Nephron progenitor cell (in vitro differentiated cells): ENCODE measurements at regions not wholly inside any gene's neighbourhood (a gene's known extent, or its start where the extent isn't known, plus 50 kb on each side); places are given as distances from the start of the nearest gene placed in this dataset.

Experiments used
- DNase-seq: peaks from one replicate; pipeline ENCODE4 v3.0.0; 2021
- H3K27ac Mint-ChIP-seq: 2 replicates; pipeline ENCODE4 v1.8.0; 2021; ENCODE audit warnings: mild to moderate bottlenecking, moderate library complexity, mixed read lengths
- H3K27me3 Mint-ChIP-seq: 2 replicates; pipeline ENCODE4 v1.8.0; 2021; ENCODE audit warnings: mild to moderate bottlenecking, low read depth, mixed read lengths; ENCODE audit not compliant: poor library complexity
- H3K36me3 Mint-ChIP-seq: 2 replicates; pipeline ENCODE4 v1.8.0; 2021; ENCODE audit warnings: low read depth, mixed read lengths
- H3K4me1 Mint-ChIP-seq: 2 replicates; pipeline ENCODE4 v1.8.0; 2021; ENCODE audit warnings: mixed read lengths
- H3K4me3 Mint-ChIP-seq: 2 replicates; pipeline ENCODE4 v1.8.0; 2021; ENCODE audit warnings: mild to moderate bottlenecking, moderate library complexity, mixed read lengths
- H3K9me3 Mint-ChIP-seq: 2 replicates; pipeline ENCODE4 v1.8.0; 2021; ENCODE audit warnings: mild to moderate bottlenecking, moderate library complexity, mixed read lengths
- TF ChIP-seq, protein P1 (sequence below): fragments of 200-600 bp; sonication (generic); IDR thresholded peaks from 2 replicates; pipeline ENCODE4 v1.5.0; 2021; ENCODE audit warnings: antibody characterized with exemption

DNA sequence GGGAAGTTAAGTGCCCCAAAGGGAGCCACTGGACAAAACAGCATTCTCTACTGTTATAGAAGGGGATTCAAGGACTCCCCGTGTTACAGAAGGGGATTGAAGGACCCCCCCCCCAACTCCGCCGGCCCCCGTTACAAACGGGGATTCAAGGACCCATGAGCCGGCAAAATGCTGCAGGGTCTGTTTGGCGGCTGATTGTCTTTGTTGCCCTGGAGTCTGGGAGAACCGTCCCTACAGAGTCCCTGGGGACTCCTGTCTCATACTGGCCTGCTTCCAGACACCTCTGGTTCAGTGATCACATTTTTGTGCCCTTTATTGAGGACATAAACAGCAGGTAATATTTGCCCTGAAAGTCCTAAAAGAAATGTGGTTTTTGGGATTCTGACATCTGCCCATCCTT, 96.4 kb downstream of the SYF2 start:
- Mint-ChIP-seq H3K36me3 (no peaks in the 10 kb centered on the region), H3K4me1 (peaks cover 17% of the 10 kb centered on the region), H3K27ac (no peak overlapping the region), H3K27me3 (peaks cover 65% of the 10 kb centered on the region), H3K4me3 (no peak overlapping the region), H3K9me3 (no peaks in the 10 kb centered on the region)
- TF ChIP-seq, protein P1, sequence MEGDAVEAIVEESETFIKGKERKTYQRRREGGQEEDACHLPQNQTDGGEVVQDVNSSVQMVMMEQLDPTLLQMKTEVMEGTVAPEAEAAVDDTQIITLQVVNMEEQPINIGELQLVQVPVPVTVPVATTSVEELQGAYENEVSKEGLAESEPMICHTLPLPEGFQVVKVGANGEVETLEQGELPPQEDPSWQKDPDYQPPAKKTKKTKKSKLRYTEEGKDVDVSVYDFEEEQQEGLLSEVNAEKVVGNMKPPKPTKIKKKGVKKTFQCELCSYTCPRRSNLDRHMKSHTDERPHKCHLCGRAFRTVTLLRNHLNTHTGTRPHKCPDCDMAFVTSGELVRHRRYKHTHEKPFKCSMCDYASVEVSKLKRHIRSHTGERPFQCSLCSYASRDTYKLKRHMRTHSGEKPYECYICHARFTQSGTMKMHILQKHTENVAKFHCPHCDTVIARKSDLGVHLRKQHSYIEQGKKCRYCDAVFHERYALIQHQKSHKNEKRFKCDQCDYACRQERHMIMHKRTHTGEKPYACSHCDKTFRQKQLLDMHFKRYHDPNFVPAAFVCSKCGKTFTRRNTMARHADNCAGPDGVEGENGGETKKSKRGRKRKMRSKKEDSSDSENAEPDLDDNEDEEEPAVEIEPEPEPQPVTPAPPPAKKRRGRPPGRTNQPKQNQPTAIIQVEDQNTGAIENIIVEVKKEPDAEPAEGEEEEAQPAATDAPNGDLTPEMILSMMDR = no peak
- no peak for DNase-seq

DNA sequence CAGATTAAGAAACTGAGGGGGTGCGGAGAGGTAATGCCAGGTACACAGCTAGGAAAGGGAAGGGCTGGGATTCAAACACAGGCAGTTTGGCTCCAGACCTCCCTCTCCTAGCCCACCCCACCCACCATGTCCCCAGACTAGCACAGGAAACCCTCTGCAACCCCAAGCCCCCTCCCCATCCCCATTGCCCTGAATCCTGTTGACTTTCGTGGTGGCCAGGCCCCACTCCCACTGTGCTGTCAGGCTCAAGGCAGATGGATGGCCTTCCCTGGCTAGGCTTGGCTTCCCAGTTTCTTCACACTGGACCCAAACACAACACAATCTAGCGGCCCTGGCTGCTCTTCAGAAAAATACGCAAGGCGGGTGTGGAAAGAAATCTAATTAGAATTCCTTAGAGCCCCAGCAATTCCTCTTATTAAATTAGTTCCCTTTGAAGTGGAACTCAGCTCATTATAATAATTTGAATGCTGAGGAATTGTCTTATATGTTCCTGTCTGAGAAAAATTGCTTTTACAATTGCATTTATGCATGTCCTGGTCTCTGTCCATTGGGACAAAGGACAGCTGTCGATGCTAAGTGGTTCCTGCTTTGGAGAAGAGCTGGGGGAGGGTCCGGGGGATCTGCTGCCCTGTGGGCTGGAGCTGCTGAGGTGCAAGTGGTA, 97.4 kb downstream of the SYF2 start:
- Mint-ChIP-seq H3K4me1 (peaks cover 12% of the 10 kb centered on the region), H3K4me3 (no peak overlapping the region), H3K36me3 (no peaks in the 10 kb centered on the region), H3K9me3 (no peaks in the 10 kb centered on the region), H3K27me3 (peaks cover 66% of the 10 kb centered on the region), H3K27ac (no peak overlapping the region)
- TF ChIP-seq, protein P1 = no peak
- no peak for DNase-seq

DNA sequence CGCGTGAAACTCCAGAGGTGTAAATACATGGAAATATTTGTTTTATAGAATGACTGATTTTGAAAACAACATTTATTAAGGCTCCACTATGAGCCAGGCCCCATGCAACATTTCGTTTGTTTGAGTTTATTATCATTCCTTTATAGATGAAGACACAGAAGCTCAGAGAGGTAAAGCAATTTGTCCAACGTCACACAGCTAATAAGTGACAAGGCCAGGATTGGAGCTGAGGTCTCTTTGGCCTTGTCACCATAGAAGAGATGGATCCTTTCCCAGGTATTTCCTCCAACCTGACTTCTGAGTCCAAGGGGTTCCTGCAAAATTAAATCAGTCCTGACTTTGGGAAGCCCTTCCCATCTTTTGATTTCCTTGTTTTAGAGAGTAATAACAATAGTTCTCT, 98.0 kb downstream of the SYF2 start:
- H3K4me3 Mint-ChIP-seq = no peak overlapping the region
- DNase-seq = no peak
- no peaks in the 10 kb centered on the region for H3K36me3 Mint-ChIP-seq
- peaks cover 11% of the 10 kb centered on the region for H3K4me1 Mint-ChIP-seq
- no peak overlapping the region for H3K27ac Mint-ChIP-seq
- TF ChIP-seq, protein P1 = no peak
- H3K27me3 Mint-ChIP-seq = peaks cover 65% of the 10 kb centered on the region
- no peaks in the 10 kb centered on the region for H3K9me3 Mint-ChIP-seq

DNA sequence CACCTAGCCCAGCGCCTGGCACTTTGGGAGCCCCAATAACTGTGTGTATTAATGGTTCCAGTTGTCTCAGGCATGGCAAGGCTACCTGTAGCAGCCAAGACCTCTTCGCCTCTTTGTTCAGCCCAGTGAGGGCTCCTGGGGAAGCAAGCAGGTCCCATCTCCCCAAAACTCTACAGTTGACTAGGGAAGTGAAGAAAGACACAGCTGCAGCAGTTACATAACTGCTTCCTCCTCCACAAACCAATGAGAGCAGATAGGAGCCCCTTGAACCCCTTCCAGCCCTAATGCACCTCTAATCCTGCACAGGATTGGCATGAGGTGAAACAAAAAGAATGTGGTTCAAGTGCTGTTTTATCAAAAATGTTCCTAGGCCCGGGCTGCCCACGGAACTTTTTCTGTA, 100.5 kb downstream of the SYF2 start:
- Mint-ChIP-seq H3K4me3 (no peak overlapping the region), H3K4me1 (peaks cover 11% of the 10 kb centered on the region), H3K27ac (no peak overlapping the region), H3K36me3 (no peaks in the 10 kb centered on the region), H3K27me3 (peaks cover 65% of the 10 kb centered on the region), H3K9me3 (no peaks in the 10 kb centered on the region)
- DNase-seq = no peak
- TF ChIP-seq, protein P1 = no peak

DNA sequence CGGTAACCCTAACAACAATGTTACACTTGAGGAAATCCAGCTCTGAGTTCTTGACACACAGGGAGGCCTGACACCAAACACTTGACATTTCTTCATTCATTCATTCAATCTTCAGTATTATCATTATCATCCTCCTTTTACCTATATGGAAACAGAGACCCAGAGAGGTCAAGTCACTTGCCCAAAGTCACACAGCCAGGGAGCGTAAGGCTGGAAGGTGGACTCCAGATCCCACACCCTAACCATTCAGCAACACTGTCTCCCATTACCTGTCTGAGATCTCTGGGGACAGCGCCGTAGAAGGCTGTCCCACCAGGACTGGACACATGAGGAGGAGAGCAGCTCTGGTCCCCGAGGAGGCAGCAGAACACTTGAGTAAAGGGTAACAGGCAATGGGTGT, 101.4 kb downstream of the SYF2 start:
- H3K36me3 Mint-ChIP-seq = no peaks in the 10 kb centered on the region
- TF ChIP-seq, protein P1 = no peak
- peaks cover 8% of the 10 kb centered on the region for H3K4me1 Mint-ChIP-seq
- no peak overlapping the region for H3K27ac Mint-ChIP-seq
- H3K9me3 Mint-ChIP-seq = peaks cover 8% of the 10 kb centered on the region
- peaks cover 70% of the 10 kb centered on the region for H3K27me3 Mint-ChIP-seq
- H3K4me3 Mint-ChIP-seq = no peak overlapping the region
- DNase-seq = no peak

DNA sequence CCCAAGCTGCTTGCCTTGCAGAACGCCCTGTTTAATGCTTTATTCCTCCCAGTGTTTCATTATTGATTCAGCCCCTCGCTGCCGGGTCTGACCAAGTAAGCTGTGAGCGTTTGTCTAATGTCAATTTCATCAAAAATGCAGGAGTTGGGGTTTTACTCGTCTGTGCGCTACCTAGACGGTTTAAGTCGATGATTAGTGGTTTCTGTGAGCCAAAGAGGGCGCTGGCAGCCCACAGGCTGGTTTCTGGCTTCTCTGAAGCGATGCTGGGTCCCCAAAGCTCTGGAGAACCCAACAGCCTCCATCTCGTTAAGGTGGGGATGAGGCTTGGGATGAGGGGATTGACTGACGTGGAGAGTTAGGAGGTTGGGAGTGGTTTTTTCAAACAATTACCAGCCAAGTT, 102.9 kb downstream of the SYF2 start:
- no peak overlapping the region for H3K4me3 Mint-ChIP-seq
- no peak for DNase-seq
- H3K9me3 Mint-ChIP-seq = peaks cover 8% of the 10 kb centered on the region
- TF ChIP-seq, protein P1 = no peak
- H3K4me1 Mint-ChIP-seq = no peaks in the 10 kb centered on the region
- peaks cover 74% of the 10 kb centered on the region for H3K27me3 Mint-ChIP-seq
- H3K36me3 Mint-ChIP-seq = no peaks in the 10 kb centered on the region
- no peak overlapping the region for H3K27ac Mint-ChIP-seq
